HepG2 (cell line): ENCODE measurements at regions not wholly inside any gene's neighbourhood (a gene's known extent, or its start where the extent isn't known, plus 50 kb on each side); places are given as distances from the start of the nearest gene placed in this dataset.
A peak's percentile ranks its signal among the peaks of the same experiment; 100 is the strongest.

Experiments
- ATAC-seq: fragments of 200-7000 bp; cut with Tn5 transposase; 3 replicates; pipeline ENCODE4 v1.9.1; 2020; ENCODE audit warnings: mild to moderate bottlenecking, moderate library complexity
- BruUV-seq: library from RNA; stranded (reverse); fragments of 400-500 nt; replicated peaks from 2 replicates; lab custom pipeline; 2021; lab: Mats Ljungman, UMichigan
- CTCF ChIA-PET: fragments of 300-600 bp; formaldehyde crosslinking; extraction: SDS; loops from one replicate; lab custom pipeline; 2021; ENCODE audit warnings: low total read pairs, inconsistent platforms, low intra/inter-chr PET ratio; lab: Yijun Ruan, JAX
- POLR2A ChIA-PET: fragments of 350-600 bp; sonication (Branson Sonifier 250); formaldehyde crosslinking; loops from one replicate; lab custom pipeline; 2020; ENCODE audit warnings: antibody characterized with exemption, inconsistent platforms; lab: Yijun Ruan, JAX
- DNase-seq: peaks from one replicate; pipeline ENCODE4 v3.0.0-alpha.2; 2015; ENCODE audit warnings: low spot score
- FAIRE-seq: peaks from 3 replicates; lab custom pipeline; 2011; peaks lifted over from hg19 to GRCh38; lab: Jason Lieb, UNC
- H2AFZ ChIP-seq: one replicate; pipeline ENCODE4 v1.6.1; 2011; ENCODE audit warnings: low read length, inconsistent platforms
- H3K27ac ChIP-seq: fragments of 300-600 bp; 3 replicates; pipeline ENCODE4 v1.8.0; 2011; ENCODE audit warnings: mixed run types, mild to moderate bottlenecking, mixed read lengths, low read length, inconsistent platforms; ENCODE audit not compliant: insufficient read depth; ENCODE audit errors: extremely low read length
- H3K27me3 ChIP-seq, 2 experiments: fragments of 200-600 bp in 1 of 2; 2 replicates in 1 of 2; 3 replicates in 1 of 2; pipeline versions ENCODE4 v1.6.0 to v1.8.0; 2011; ENCODE audit warnings: low read length in 2 of 2, mild to moderate bottlenecking in 2 of 2, moderate library complexity in 2 of 2, inconsistent platforms in 1 of 2; ENCODE audit not compliant: insufficient read depth in 2 of 2, control insufficient read depth in 1 of 2
- H3K36me3 ChIP-seq, 2 experiments: fragments of 200-600 bp in 1 of 2; replicated peaks in 1 of 2; 2 replicates in 1 of 2; 3 replicates in 1 of 2; pipeline versions ENCODE4 v1.5.1 to v1.8.0; 2011; ENCODE audit warnings: low read length in 2 of 2, inconsistent platforms in 1 of 2; ENCODE audit not compliant: insufficient read depth in 2 of 2, control insufficient read depth in 1 of 2
- H3K4me1 ChIP-seq: 2 replicates; pipeline ENCODE4 v1.5.1; 2012; ENCODE audit warnings: low read length, inconsistent platforms; ENCODE audit not compliant: insufficient read depth
- H3K4me2 ChIP-seq: 2 replicates; pipeline ENCODE4 v1.6.0; 2011; ENCODE audit warnings: low read depth, low read length, inconsistent platforms
- H3K4me3 ChIP-seq, 3 experiments: fragments of 200-600 bp in 1 of 3; sonication (generic), shearing (Covaris generic) in 1 of 3; replicated peaks in 1 of 3; 2 replicates each; pipeline ENCODE4 v1.5.1; 2011 to 2016; ENCODE audit warnings: low read length in 3 of 3, inconsistent platforms in 2 of 3, low read depth in 2 of 3, mild to moderate bottlenecking in 2 of 3, control low read depth in 1 of 3, mixed read lengths in 1 of 3; ENCODE audit not compliant: insufficient read depth in 1 of 3
- H3K79me2 ChIP-seq: one replicate; pipeline ENCODE4 v1.6.1; 2011; ENCODE audit warnings: low read length, inconsistent platforms; ENCODE audit not compliant: insufficient read depth
- H3K9ac ChIP-seq: 2 replicates; pipeline ENCODE4 v1.6.0; 2011; ENCODE audit warnings: mild to moderate bottlenecking, low read depth, low read length, inconsistent platforms; ENCODE audit not compliant: insufficient read depth
- H3K9me3 ChIP-seq: 2 replicates; pipeline ENCODE4 v1.5.1; 2012; ENCODE audit warnings: mild to moderate bottlenecking, low read length
- H4K20me1 ChIP-seq: 2 replicates; pipeline ENCODE4 v1.6.0; 2011; ENCODE audit warnings: inconsistent platforms, mild to moderate bottlenecking, low read length, moderate library complexity; ENCODE audit not compliant: insufficient read depth
- CEBPB ChIP-seq: IDR thresholded peaks from 2 replicates; pipeline ENCODE4 v1.6.1; 2011; ENCODE audit warnings: low read depth, low read length, improper control_type of control experiment, borderline replicate concordance
- PREB ChIP-seq: sonication (generic); formaldehyde crosslinking; IDR thresholded peaks from 2 replicates; pipeline ENCODE4 v1.4.0; 2020; ENCODE audit warnings: missing genetic modification reagents
- SNAPC4 ChIP-seq: sonication (generic); formaldehyde crosslinking; IDR thresholded peaks from 2 replicates; pipeline ENCODE4 v1.4.0; 2020; ENCODE audit warnings: mild to moderate bottlenecking, missing genetic modification reagents
- ZNF280D ChIP-seq: sonication (generic); formaldehyde crosslinking; IDR thresholded peaks from 2 replicates; pipeline ENCODE4 v1.5.1; 2020; ENCODE audit warnings: mild to moderate bottlenecking, missing genetic modification reagents
- WGBS: methylation state at CpG from one replicate; pipeline ENCODE4 v1.1.6; 2017; ENCODE audit warnings: low lambda C conversion rate; 5-methylcytosine and 5-hydroxymethylcytosine counted together
- in situ Hi-C: cut with HindIII; loops from 2 replicates; pipeline ENCODE4 v1.10.0; 2017; ENCODE audit warnings: low pct_unique_long_range_greater_than_20kb; ENCODE audit not compliant: extremely low pct_ligation_motif_present
- intact Hi-C: fragments of 100-400 bp; cut with micrococcal nuclease; formaldehyde crosslinking; loops from one replicate; pipeline ENCODE4 v1.10.0; 2022; ENCODE audit not compliant: unreplicated experiment
- TF ChIP-seq, protein P1 (sequence below): sonication (generic); formaldehyde crosslinking; IDR thresholded peaks from 2 replicates; pipeline ENCODE4 v1.4.0; 2020; ENCODE audit warnings: missing genetic modification reagents
- TF ChIP-seq, protein P2 (sequence below): sonication (generic); formaldehyde crosslinking; IDR thresholded peaks from 2 replicates; pipeline ENCODE4 v1.9.0; 2021; ENCODE audit warnings: missing genetic modification reagents, borderline replicate concordance

DNA sequence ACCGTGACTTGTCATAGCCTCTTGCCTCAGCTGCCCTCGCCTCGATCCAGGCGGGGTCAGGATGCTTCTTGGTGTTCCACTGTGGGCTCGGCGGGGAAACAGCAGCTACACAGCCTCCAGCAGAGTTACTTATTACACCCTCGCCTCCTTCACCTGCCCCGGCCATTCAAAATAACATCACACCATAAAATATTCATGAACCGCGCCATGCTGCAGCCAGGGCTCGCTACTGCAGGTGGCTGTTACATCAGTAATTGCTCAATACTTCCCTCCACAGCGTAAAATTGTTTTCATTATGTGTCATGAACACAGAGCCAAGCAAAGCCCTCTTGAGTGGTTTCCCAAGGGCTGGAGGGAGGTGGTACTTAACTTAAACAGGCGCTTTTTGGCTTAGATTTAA lies 241.5 kb upstream of the SP8 start:
- POLR2A ChIA-PET, result no interaction called here
- DNase-seq (no peak), FAIRE-seq (no peak), ATAC-seq (no peak)
- H3K4me2 ChIP-seq, result no peak overlapping the region
- intact Hi-C loops (no loop called here), in situ Hi-C loops (no loop called here)
- WGBS, result 29% methylated on average over 9 of the region's 13 CpGs
- no peaks in the 10 kb centered on the region for H3K27me3 ChIP-seq
- H3K27ac ChIP-seq, result no peak overlapping the region
- H3K4me3 ChIP-seq, result no peak overlapping the region
- no peaks in the 10 kb centered on the region for H3K36me3 ChIP-seq
- no peaks in the 10 kb centered on the region for H3K4me1 ChIP-seq
- no TSS peak for BruUV-seq
- no peak overlapping the region for H2AFZ ChIP-seq
- H4K20me1 ChIP-seq, result no peaks in the 10 kb centered on the region
- H3K79me2 ChIP-seq, result no peaks in the 10 kb centered on the region
- no peaks in the 10 kb centered on the region for H3K9me3 ChIP-seq
- no peak overlapping the region for H3K9ac ChIP-seq
- CTCF ChIA-PET, result no interaction called here
- TF ChIP-seq PREB (CRISPR knock-in tag) (no peak), CEBPB (peak; percentile 63), SNAPC4 (CRISPR knock-in tag) (no peak), ZNF280D (CRISPR knock-in tag) (no peak)
- TF ChIP-seq, protein P1, sequence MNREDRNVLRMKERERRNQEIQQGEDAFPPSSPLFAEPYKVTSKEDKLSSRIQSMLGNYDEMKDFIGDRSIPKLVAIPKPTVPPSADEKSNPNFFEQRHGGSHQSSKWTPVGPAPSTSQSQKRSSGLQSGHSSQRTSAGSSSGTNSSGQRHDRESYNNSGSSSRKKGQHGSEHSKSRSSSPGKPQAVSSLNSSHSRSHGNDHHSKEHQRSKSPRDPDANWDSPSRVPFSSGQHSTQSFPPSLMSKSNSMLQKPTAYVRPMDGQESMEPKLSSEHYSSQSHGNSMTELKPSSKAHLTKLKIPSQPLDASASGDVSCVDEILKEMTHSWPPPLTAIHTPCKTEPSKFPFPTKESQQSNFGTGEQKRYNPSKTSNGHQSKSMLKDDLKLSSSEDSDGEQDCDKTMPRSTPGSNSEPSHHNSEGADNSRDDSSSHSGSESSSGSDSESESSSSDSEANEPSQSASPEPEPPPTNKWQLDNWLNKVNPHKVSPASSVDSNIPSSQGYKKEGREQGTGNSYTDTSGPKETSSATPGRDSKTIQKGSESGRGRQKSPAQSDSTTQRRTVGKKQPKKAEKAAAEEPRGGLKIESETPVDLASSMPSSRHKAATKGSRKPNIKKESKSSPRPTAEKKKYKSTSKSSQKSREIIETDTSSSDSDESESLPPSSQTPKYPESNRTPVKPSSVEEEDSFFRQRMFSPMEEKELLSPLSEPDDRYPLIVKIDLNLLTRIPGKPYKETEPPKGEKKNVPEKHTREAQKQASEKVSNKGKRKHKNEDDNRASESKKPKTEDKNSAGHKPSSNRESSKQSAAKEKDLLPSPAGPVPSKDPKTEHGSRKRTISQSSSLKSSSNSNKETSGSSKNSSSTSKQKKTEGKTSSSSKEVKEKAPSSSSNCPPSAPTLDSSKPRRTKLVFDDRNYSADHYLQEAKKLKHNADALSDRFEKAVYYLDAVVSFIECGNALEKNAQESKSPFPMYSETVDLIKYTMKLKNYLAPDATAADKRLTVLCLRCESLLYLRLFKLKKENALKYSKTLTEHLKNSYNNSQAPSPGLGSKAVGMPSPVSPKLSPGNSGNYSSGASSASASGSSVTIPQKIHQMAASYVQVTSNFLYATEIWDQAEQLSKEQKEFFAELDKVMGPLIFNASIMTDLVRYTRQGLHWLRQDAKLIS (CRISPR knock-in tag), result no peak
- TF ChIP-seq, protein P2, sequence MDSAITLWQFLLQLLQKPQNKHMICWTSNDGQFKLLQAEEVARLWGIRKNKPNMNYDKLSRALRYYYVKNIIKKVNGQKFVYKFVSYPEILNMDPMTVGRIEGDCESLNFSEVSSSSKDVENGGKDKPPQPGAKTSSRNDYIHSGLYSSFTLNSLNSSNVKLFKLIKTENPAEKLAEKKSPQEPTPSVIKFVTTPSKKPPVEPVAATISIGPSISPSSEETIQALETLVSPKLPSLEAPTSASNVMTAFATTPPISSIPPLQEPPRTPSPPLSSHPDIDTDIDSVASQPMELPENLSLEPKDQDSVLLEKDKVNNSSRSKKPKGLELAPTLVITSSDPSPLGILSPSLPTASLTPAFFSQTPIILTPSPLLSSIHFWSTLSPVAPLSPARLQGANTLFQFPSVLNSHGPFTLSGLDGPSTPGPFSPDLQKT (CRISPR knock-in tag), result no peak
